Keratinocyte (primary cell): ENCODE measurements at regions not wholly inside any gene's neighbourhood (a gene's known extent, or its start where the extent isn't known, plus 50 kb on each side); places are given as distances from the start of the nearest gene placed in this dataset.

Experiments used
- DNase-seq: peaks from one replicate; pipeline ENCODE4 v3.0.0-alpha.2; 2011; ENCODE audit warnings: low read depth, missing footprints, low spot score
- FAIRE-seq: peaks from 2 replicates; lab custom pipeline; 2011; peaks lifted over from hg19 to GRCh38; lab: Jason Lieb, UNC
- H2AFZ ChIP-seq: 2 replicates; pipeline ENCODE4 v1.6.0; 2012; ENCODE audit warnings: low read length, control low read depth, inconsistent platforms; ENCODE audit not compliant: control insufficient read depth
- H3K27ac ChIP-seq: 2 replicates; pipeline ENCODE4 v1.5.1; 2011; ENCODE audit warnings: low read length; ENCODE audit not compliant: control insufficient read depth, insufficient read depth
- H3K27me3 ChIP-seq: 3 replicates; pipeline ENCODE4 v1.6.0; 2011; ENCODE audit warnings: low read length; ENCODE audit not compliant: control insufficient read depth, insufficient read depth; ENCODE audit errors: extremely low read depth
- H3K36me3 ChIP-seq, 2 experiments: 2 replicates in 1 of 2; 3 replicates in 1 of 2; pipeline ENCODE4 v1.5.1; 2011; ENCODE audit warnings: low read length in 2 of 2, mild to moderate bottlenecking in 1 of 2; ENCODE audit not compliant: control insufficient read depth in 2 of 2, insufficient read depth in 2 of 2; ENCODE audit errors: extremely low read depth in 1 of 2
- H3K4me1 ChIP-seq: 3 replicates; pipeline ENCODE4 v1.5.1; 2011; ENCODE audit warnings: low read length; ENCODE audit not compliant: control insufficient read depth, insufficient read depth; ENCODE audit errors: extremely low read depth
- H3K4me2 ChIP-seq: 3 replicates; pipeline ENCODE4 v1.6.0; 2011; ENCODE audit warnings: low read depth, low read length; ENCODE audit not compliant: control insufficient read depth, insufficient read depth; ENCODE audit errors: extremely low read depth
- H3K4me3 ChIP-seq, 3 experiments: fragments of 200-600 bp in 1 of 3; sonication (generic) in 1 of 3; 2 replicates in 2 of 3; 3 replicates in 1 of 3; pipeline ENCODE4 v1.5.1; 2011 to 2016; ENCODE audit warnings: low read length in 3 of 3, mild to moderate bottlenecking in 3 of 3, control low read depth in 2 of 3, inconsistent platforms in 1 of 3, low read depth in 1 of 3, mixed read lengths in 1 of 3, mixed run types in 1 of 3, moderate library complexity in 1 of 3; ENCODE audit not compliant: control insufficient read depth in 2 of 3, insufficient read depth in 2 of 3; ENCODE audit errors: extremely low read depth in 1 of 3
- H3K79me2 ChIP-seq: 2 replicates; pipeline ENCODE4 v1.6.0; 2012; ENCODE audit warnings: low read length; ENCODE audit not compliant: control insufficient read depth, insufficient read depth
- H3K9ac ChIP-seq: 3 replicates; pipeline ENCODE4 v1.6.0; 2011; ENCODE audit warnings: low read length; ENCODE audit not compliant: control insufficient read depth, insufficient read depth; ENCODE audit errors: extremely low read depth
- H3K9me1 ChIP-seq: 3 replicates; pipeline ENCODE4 v1.6.0; 2011; ENCODE audit warnings: low read length; ENCODE audit not compliant: control insufficient read depth, insufficient read depth; ENCODE audit errors: extremely low read depth
- H3K9me3 ChIP-seq: 2 replicates; pipeline ENCODE4 v1.5.1; 2012; ENCODE audit warnings: low read depth, low read length; ENCODE audit not compliant: control insufficient read depth
- H4K20me1 ChIP-seq: 3 replicates; pipeline ENCODE4 v1.6.0; 2011; ENCODE audit warnings: low read length; ENCODE audit not compliant: control insufficient read depth, insufficient read depth; ENCODE audit errors: extremely low read depth
- CTCF ChIP-seq, 3 experiments: IDR thresholded peaks in 1 of 3; conservative IDR thresholded peaks in 1 of 3; optimal IDR thresholded peaks in 1 of 3; 2 replicates in 2 of 3; 3 replicates in 1 of 3; pipeline versions ENCODE3 to v1.5.1; 2011; ENCODE audit warnings: low read length in 3 of 3, mild to moderate bottlenecking in 3 of 3, moderate library complexity in 2 of 3, control low read depth in 1 of 3, inconsistent platforms in 1 of 3; ENCODE audit not compliant: insufficient read depth in 2 of 3; ENCODE audit errors: extremely low read depth in 1 of 3
- EZH2 ChIP-seq: IDR thresholded peaks from one replicate; pipeline ENCODE4 v1.6.1; 2012; ENCODE audit warnings: inconsistent platforms, mild to moderate bottlenecking, low read length, moderate library complexity
- dilution Hi-C: fragments of 300-500 bp; cut with MboI; formaldehyde crosslinking; loops from one replicate; pipeline ENCODE4 v1.7.0; 2020; ENCODE audit warnings: low sequenced_read_pairs; ENCODE audit not compliant: extremely low pct_ligation_motif_present

- H3K4me1 ChIP-seq = no peaks in the 10 kb centered on the region
- H4K20me1 ChIP-seq = peaks cover 2% of the 10 kb centered on the region
- no peaks in the 10 kb centered on the region for H3K9me3 ChIP-seq
- H3K4me2 ChIP-seq = peak overlapping the region; percentile 57
- dilution Hi-C loops = no loop called here
- H2AFZ ChIP-seq = no peak overlapping the region
- H3K4me3 ChIP-seq = no peak overlapping the region
- DNase-seq (no peak), FAIRE-seq (no peak)
- H3K9me1 ChIP-seq = no peaks in the 10 kb centered on the region
- no peaks in the 10 kb centered on the region for H3K79me2 ChIP-seq
- no peak overlapping the region for H3K27ac ChIP-seq
- no peak overlapping the region for H3K9ac ChIP-seq
- TF ChIP-seq CTCF (optimal IDR thresholded peaks at IDR 0.05 in 1 of 3, IDR thresholded peaks at IDR 0.05 in 1 of 3, conservative IDR thresholded peaks at IDR 0.05 in 1 of 3; ENCODE audit: extremely low read depth in 1 of 3, insufficient read depth in 2 of 3, low read length in 3 of 3) (no peak), EZH2 (peak; percentile 23)
- H3K36me3 ChIP-seq = no peaks in the 10 kb centered on the region
- peaks cover 43% of the 10 kb centered on the region for H3K27me3 ChIP-seq
Measured at GRCh38 chrX:13938829-13939530, 90.7 kb downstream of the GEMIN8 start.

DNA sequence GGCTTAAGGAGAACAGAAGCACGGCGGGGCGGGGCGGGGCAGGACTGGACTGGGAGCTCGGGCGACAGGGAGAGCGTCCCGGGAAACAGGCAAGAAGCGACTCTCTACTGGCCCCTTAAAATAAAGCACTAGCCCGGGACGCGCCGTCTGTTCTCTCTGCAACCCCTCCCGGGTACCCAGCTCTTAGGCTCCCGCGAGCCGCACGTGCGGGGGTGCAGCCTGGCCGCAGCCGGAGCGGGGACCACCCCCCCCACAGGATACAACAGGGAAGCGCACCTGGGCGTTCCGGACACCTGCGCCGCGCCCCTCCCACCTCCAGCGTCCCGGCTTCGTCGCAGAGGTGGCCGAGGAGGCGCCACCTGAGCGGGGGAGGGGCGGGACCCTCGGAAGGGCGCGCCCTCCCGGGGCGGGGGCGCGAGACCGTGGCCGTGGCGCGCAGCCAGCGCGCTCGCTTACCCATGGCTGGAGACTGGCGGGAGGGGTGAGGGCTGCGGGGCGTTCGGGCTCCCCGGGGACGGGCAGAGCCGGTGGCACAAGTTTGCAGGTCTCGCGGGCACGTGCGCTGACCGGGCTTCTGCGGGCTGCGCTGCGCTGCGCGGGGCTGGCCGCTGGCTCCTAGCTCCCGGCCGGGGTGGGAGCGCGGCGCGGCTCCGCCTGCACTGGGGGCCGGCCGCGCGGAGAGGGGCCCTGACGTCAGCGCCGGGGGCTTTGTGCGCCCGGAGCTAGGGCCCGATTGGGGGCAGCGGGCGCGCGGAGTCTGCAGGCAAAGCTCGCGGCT lies 91.5 kb downstream of the GEMIN8 start:
- Histone ChIP-seq H3K36me3 (no peaks in the 10 kb centered on the region), H2AFZ (no peak overlapping the region), H3K27me3 (peaks cover 43% of the 10 kb centered on the region), H3K27ac (no peak overlapping the region), H3K4me1 (no peaks in the 10 kb centered on the region), H3K9me3 (no peaks in the 10 kb centered on the region), H3K79me2 (no peaks in the 10 kb centered on the region), H4K20me1 (peaks cover 2% of the 10 kb centered on the region), H3K4me3 (peak overlapping the region; percentile 34 to 44 (median 43)), H3K4me2 (peak overlapping the region; percentile 57), H3K9me1 (no peaks in the 10 kb centered on the region), H3K9ac (no peak overlapping the region)
- DNase-seq (no peak), FAIRE-seq (no peak)
- TF ChIP-seq EZH2 (no peak), CTCF (optimal IDR thresholded peaks at IDR 0.05 in 1 of 3, IDR thresholded peaks at IDR 0.05 in 1 of 3, conservative IDR thresholded peaks at IDR 0.05 in 1 of 3; ENCODE audit: extremely low read depth in 1 of 3, insufficient read depth in 2 of 3, low read length in 3 of 3) (no peak)
- dilution Hi-C loops = no loop called here
